Fibroblast of lung (primary cell): ENCODE measurements at regions not wholly inside any gene's neighbourhood (a gene's known extent, or its start where the extent isn't known, plus 50 kb on each side); places are given as distances from the start of the nearest gene placed in this dataset.

Experiments used
- DNase-seq, 2 donors: peaks; one replicate each; pipeline versions ENCODE4 v3.0.0 to v3.0.0-alpha.2; 2010; ENCODE audit warnings: low read depth in 2 of 2
- H2AFZ ChIP-seq: 2 replicates; pipeline ENCODE4 v1.5.1; 2012; ENCODE audit warnings: low read length, control low read depth, inconsistent platforms
- H3K27ac ChIP-seq: 2 replicates; pipeline ENCODE4 v1.5.1; 2011; ENCODE audit warnings: low read length, control low read depth; ENCODE audit not compliant: insufficient read depth
- H3K27me3 ChIP-seq: 2 replicates; pipeline ENCODE4 v1.5.1; 2011; ENCODE audit warnings: mild to moderate bottlenecking, low read length; ENCODE audit not compliant: control insufficient read depth, insufficient read depth
- H3K36me3 ChIP-seq: 2 replicates; pipeline ENCODE4 v1.5.1; 2011; ENCODE audit warnings: low read length; ENCODE audit not compliant: control insufficient read depth, insufficient read depth
- H3K4me1 ChIP-seq: 2 replicates; pipeline ENCODE4 v1.5.1; 2011; ENCODE audit warnings: low read length; ENCODE audit not compliant: control insufficient read depth, insufficient read depth; ENCODE audit errors: extremely low read depth
- H3K4me2 ChIP-seq: 2 replicates; pipeline ENCODE4 v1.5.1; 2011; ENCODE audit warnings: low read length, control low read depth; ENCODE audit not compliant: insufficient read depth; ENCODE audit errors: extremely low read depth
- H3K4me3 ChIP-seq, 4 experiments: fragments of 200-600 bp in 1 of 4; sonication (generic) in 1 of 4; replicated peaks in 1 of 4; 2 replicates each; pipeline ENCODE4 v1.5.1; 2011 to 2016; ENCODE audit warnings: low read length in 4 of 4, low read depth in 3 of 4, mild to moderate bottlenecking in 3 of 4, control low read depth in 2 of 4, inconsistent platforms in 1 of 4, mixed read lengths in 1 of 4; ENCODE audit not compliant: insufficient read depth in 1 of 4; ENCODE audit errors: control extremely low read depth in 1 of 4
- H3K79me2 ChIP-seq: 2 replicates; pipeline ENCODE4 v1.5.1; 2012; ENCODE audit warnings: mild to moderate bottlenecking, low read length, inconsistent platforms; ENCODE audit not compliant: control insufficient read depth, insufficient read depth
- H3K9ac ChIP-seq: 2 replicates; pipeline ENCODE4 v1.5.1; 2011; ENCODE audit warnings: mild to moderate bottlenecking, low read length, control low read depth; ENCODE audit not compliant: insufficient read depth
- H3K9me3 ChIP-seq: 2 replicates; pipeline ENCODE4 v1.5.1; 2012; ENCODE audit warnings: low read depth, low read length; ENCODE audit not compliant: control insufficient read depth, insufficient read depth
- H4K20me1 ChIP-seq: 2 replicates; pipeline ENCODE4 v1.5.1; 2011; ENCODE audit warnings: low read length; ENCODE audit not compliant: control insufficient read depth, insufficient read depth; ENCODE audit errors: extremely low read depth
- EZH2 ChIP-seq: IDR thresholded peaks from 2 replicates; pipeline ENCODE4 v1.5.1; 2012; ENCODE audit warnings: low read length, control low read depth, mild to moderate bottlenecking; ENCODE audit errors: missing control alignments
- TF ChIP-seq, protein P1 (sequence below), 2 donors: IDR thresholded peaks in 1 of 2; conservative IDR thresholded peaks in 1 of 2; 1 replicate in 1 of 2; 2 replicates in 1 of 2; pipeline ENCODE4 v1.5.1; 2011 to 2012; ENCODE audit warnings: low read length in 2 of 2, control low read depth in 1 of 2, inconsistent platforms in 1 of 2, low read depth in 1 of 2, mild to moderate bottlenecking in 1 of 2

GRCh38 chr9:90029996-90030395, 425.2 kb downstream of the GADD45G start:
- Histone ChIP-seq H3K4me1 (no peaks in the 10 kb centered on the region), H3K4me2 (no peak overlapping the region), H3K9ac (no peak overlapping the region), H3K27ac (no peak overlapping the region), H3K4me3 (no peak overlapping the region), H3K79me2 (no peaks in the 10 kb centered on the region), H3K9me3 (no peaks in the 10 kb centered on the region), H2AFZ (no peak overlapping the region), H4K20me1 (no peaks in the 10 kb centered on the region), H3K36me3 (no peaks in the 10 kb centered on the region), H3K27me3 (no peaks in the 10 kb centered on the region)
- peak in 1 of 2 donors; percentile 19 for DNase-seq
- no peak for TF ChIP-seq EZH2
- TF ChIP-seq, protein P1, sequence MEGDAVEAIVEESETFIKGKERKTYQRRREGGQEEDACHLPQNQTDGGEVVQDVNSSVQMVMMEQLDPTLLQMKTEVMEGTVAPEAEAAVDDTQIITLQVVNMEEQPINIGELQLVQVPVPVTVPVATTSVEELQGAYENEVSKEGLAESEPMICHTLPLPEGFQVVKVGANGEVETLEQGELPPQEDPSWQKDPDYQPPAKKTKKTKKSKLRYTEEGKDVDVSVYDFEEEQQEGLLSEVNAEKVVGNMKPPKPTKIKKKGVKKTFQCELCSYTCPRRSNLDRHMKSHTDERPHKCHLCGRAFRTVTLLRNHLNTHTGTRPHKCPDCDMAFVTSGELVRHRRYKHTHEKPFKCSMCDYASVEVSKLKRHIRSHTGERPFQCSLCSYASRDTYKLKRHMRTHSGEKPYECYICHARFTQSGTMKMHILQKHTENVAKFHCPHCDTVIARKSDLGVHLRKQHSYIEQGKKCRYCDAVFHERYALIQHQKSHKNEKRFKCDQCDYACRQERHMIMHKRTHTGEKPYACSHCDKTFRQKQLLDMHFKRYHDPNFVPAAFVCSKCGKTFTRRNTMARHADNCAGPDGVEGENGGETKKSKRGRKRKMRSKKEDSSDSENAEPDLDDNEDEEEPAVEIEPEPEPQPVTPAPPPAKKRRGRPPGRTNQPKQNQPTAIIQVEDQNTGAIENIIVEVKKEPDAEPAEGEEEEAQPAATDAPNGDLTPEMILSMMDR (conservative IDR thresholded peaks at IDR 0.05 in 1 of 2, IDR thresholded peaks at IDR 0.05 in 1 of 2; ENCODE audit: low read depth in 1 of 2, low read length in 2 of 2), result no peak

GRCh38 chr9:90032296-90033027, 427.6 kb downstream of the GADD45G start:
- H3K79me2 ChIP-seq, result no peaks in the 10 kb centered on the region
- no peak overlapping the region for H3K4me3 ChIP-seq
- no peak overlapping the region for H3K9ac ChIP-seq
- no peak overlapping the region for H3K4me2 ChIP-seq
- H3K4me1 ChIP-seq, result no peaks in the 10 kb centered on the region
- H4K20me1 ChIP-seq, result no peaks in the 10 kb centered on the region
- no peak for DNase-seq
- H3K9me3 ChIP-seq, result no peaks in the 10 kb centered on the region
- H3K36me3 ChIP-seq, result no peaks in the 10 kb centered on the region
- H3K27me3 ChIP-seq, result no peaks in the 10 kb centered on the region
- H3K27ac ChIP-seq, result no peak overlapping the region
- H2AFZ ChIP-seq, result no peak overlapping the region
- no peak for TF ChIP-seq EZH2

- no peaks in the 10 kb centered on the region for H3K27me3 ChIP-seq
- H3K36me3 ChIP-seq, result no peaks in the 10 kb centered on the region
- no peak for TF ChIP-seq EZH2
- TF ChIP-seq, protein P1 (conservative IDR thresholded peaks at IDR 0.05 in 1 of 2, IDR thresholded peaks at IDR 0.05 in 1 of 2; ENCODE audit: low read depth in 1 of 2, low read length in 2 of 2), result no peak
- H3K4me3 ChIP-seq, result no peak overlapping the region
- no peaks in the 10 kb centered on the region for H3K79me2 ChIP-seq
- no peaks in the 10 kb centered on the region for H3K9me3 ChIP-seq
- DNase-seq, result no peak
- H4K20me1 ChIP-seq, result no peaks in the 10 kb centered on the region
- no peak overlapping the region for H2AFZ ChIP-seq
- no peaks in the 10 kb centered on the region for H3K4me1 ChIP-seq
- no peak overlapping the region for H3K9ac ChIP-seq
- H3K27ac ChIP-seq, result no peak overlapping the region
- H3K4me2 ChIP-seq, result no peak overlapping the region
These were observed 428.3 kb downstream of the GADD45G start for GRCh38 chr9:90033028-90033650.
